GM19043 (cell line): ENCODE measurements at regions not wholly inside any gene's neighbourhood (a gene's known extent, or its start where the extent isn't known, plus 50 kb on each side); places are given as distances from the start of the nearest gene placed in this dataset.

Experiments
- ATAC-seq: cut with Tn5 transposase; IDR thresholded peaks from one replicate; pipeline ENCODE4 v1.9.1; 2021; ENCODE audit warnings: low read depth; ENCODE audit not compliant: unreplicated experiment

GRCh38 chr4:53921856-53922255, 142.5 kb downstream of the CHIC2 start:
- no peak for ATAC-seq

- no peak for ATAC-seq
Measured at GRCh38 chr4:53920883-53921282, 143.5 kb downstream of the CHIC2 start.

GRCh38 chr4:53920116-53920515, 144.3 kb downstream of the CHIC2 start:
- no peak for ATAC-seq

GRCh38 chr4:53919535-53919934, 144.9 kb downstream of the CHIC2 start:
- ATAC-seq, result no peak

GRCh38 chr4:53917729-53918128, 146.7 kb downstream of the CHIC2 start:
- ATAC-seq, result no peak

- no peak for ATAC-seq
Measured at GRCh38 chr4:53916431-53916889, 147.9 kb downstream of the CHIC2 start.

- ATAC-seq, result no peak
Measured at GRCh38 chr4:53914313-53915016, 149.9 kb downstream of the CHIC2 start.

GRCh38 chr4:53913771-53914170, 150.6 kb downstream of the CHIC2 start:
- no peak for ATAC-seq

- no peak for ATAC-seq
Measured at GRCh38 chr4:53912766-53913497, 151.5 kb downstream of the CHIC2 start.

GRCh38 chr4:53908661-53909078, 155.7 kb downstream of the CHIC2 start:
- no peak for ATAC-seq

GRCh38 chr4:53907772-53908171, 156.6 kb downstream of the CHIC2 start:
- no peak for ATAC-seq

- no peak for ATAC-seq
Measured at GRCh38 chr4:53906606-53907190, 157.7 kb downstream of the CHIC2 start.

- ATAC-seq, result peak; percentile 51
Measured at GRCh38 chr4:53905941-53906377, 158.4 kb downstream of the CHIC2 start.

- ATAC-seq, result no peak
Measured at GRCh38 chr4:53905276-53905940, 159.0 kb downstream of the CHIC2 start.

- ATAC-seq, result no peak
Measured at GRCh38 chr4:53902786-53903185, 161.6 kb downstream of the CHIC2 start.

GRCh38 chr4:53900271-53900649, 164.1 kb downstream of the CHIC2 start:
- ATAC-seq, result no peak

- ATAC-seq, result no peak
Measured at GRCh38 chr4:53899586-53900270, 164.7 kb downstream of the CHIC2 start.

- no peak for ATAC-seq
Measured at GRCh38 chr4:53895137-53895536, 169.3 kb downstream of the CHIC2 start.

- ATAC-seq, result no peak
Measured at GRCh38 chr4:53890461-53890860, 173.9 kb downstream of the CHIC2 start.

GRCh38 chr4:53889326-53890055, 174.9 kb downstream of the CHIC2 start:
- no peak for ATAC-seq
